GM21619 (cell line): ENCODE measurements at regions not wholly inside any gene's neighbourhood (a gene's known extent, or its start where the extent isn't known, plus 50 kb on each side); places are given as distances from the start of the nearest gene placed in this dataset.
"Not testable (repeated sequence)": the region's sequence is repeated elsewhere in the genome, so short reads cannot be mapped to it uniquely, and the experiment has no call there.

Source experiments
- ATAC-seq: cut with Tn5 transposase; IDR thresholded peaks from one replicate; pipeline ENCODE4 v1.9.1; 2021; ENCODE audit not compliant: unreplicated experiment

- not testable (repeated sequence) for ATAC-seq
Measured at GRCh38 chr6:27047725-27048124, 199.8 kb upstream of the PRSS16 start.

GRCh38 chr6:27049863-27050781 lies 197.4 kb upstream of the PRSS16 start:
- no peak for ATAC-seq

- not testable (repeated sequence) for ATAC-seq
Measured at GRCh38 chr6:27052082-27052730, 195.3 kb upstream of the PRSS16 start.

GRCh38 chr6:27052731-27053082 lies 194.8 kb upstream of the PRSS16 start:
- ATAC-seq = no peak

- ATAC-seq = no peak
Measured at GRCh38 chr6:27053738-27054137, 193.8 kb upstream of the PRSS16 start.

- no peak for ATAC-seq
Measured at GRCh38 chr6:27056615-27057014, 190.9 kb upstream of the PRSS16 start.

- no peak for ATAC-seq
Measured at GRCh38 chr6:27059621-27060425, 187.7 kb upstream of the PRSS16 start.

- no peak for ATAC-seq
Measured at GRCh38 chr6:27061235-27061993, 186.1 kb upstream of the PRSS16 start.

- ATAC-seq = no peak
Measured at GRCh38 chr6:27062755-27063154, 184.7 kb upstream of the PRSS16 start.

- no peak for ATAC-seq
Measured at GRCh38 chr6:27065183-27065582, 182.3 kb upstream of the PRSS16 start.

GRCh38 chr6:27066381-27066780 lies 181.1 kb upstream of the PRSS16 start:
- no peak for ATAC-seq

GRCh38 chr6:27066802-27067201 lies 180.7 kb upstream of the PRSS16 start:
- ATAC-seq = no peak

GRCh38 chr6:27073441-27073840 lies 174.1 kb upstream of the PRSS16 start:
- no peak for ATAC-seq

GRCh38 chr6:27076116-27076515 lies 171.4 kb upstream of the PRSS16 start:
- no peak for ATAC-seq

- ATAC-seq = peak; percentile 88
Measured at GRCh38 chr6:27078734-27079357, 168.7 kb upstream of the PRSS16 start.

GRCh38 chr6:27081188-27081587 lies 166.3 kb upstream of the PRSS16 start:
- no peak for ATAC-seq

GRCh38 chr6:27081931-27082330 lies 165.6 kb upstream of the PRSS16 start:
- no peak for ATAC-seq

- no peak for ATAC-seq
Measured at GRCh38 chr6:27088068-27088467, 159.4 kb upstream of the PRSS16 start.

GRCh38 chr6:27091661-27092315 lies 155.7 kb upstream of the PRSS16 start:
- ATAC-seq = no peak

- no peak for ATAC-seq
Measured at GRCh38 chr6:27092316-27092692, 155.2 kb upstream of the PRSS16 start.
